ENCODE measurements at regions not wholly inside any gene's neighbourhood (a gene's known extent, or its start where the extent isn't known, plus 50 kb on each side); places are given as distances from the start of the nearest gene placed in this dataset.
"Not testable (repeated sequence)": the region's sequence is repeated elsewhere in the genome, so short reads cannot be mapped to it uniquely, and the experiment has no call there.

DNA sequence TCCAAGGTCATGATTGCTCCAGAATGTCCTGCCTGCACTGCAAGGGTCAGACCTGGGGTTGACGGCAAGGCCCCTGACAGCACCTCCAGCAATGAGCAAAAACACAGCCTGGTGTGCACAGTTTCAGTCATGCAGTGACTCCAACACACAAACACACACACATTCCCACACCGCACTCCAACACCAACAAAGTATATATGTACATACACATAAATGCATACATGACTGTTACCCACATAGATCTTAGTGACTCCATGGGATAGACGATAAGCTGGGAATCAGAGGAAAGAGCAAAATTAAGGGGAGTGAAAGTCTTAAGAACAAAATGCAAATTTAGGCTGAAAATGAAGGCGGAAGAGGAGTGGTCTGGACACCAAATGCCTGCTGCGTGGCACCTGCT lies 112.7 kb upstream of the TEKT4 start:
- Histone ChIP-seq H3K9me3 (no peaks in the 10 kb centered on the region), H3K36me3 (no peaks in the 10 kb centered on the region), H3K27ac (no peak overlapping the region), H3K4me1 (no peaks in the 10 kb centered on the region), H3K27me3 (replicated peaks in 1 of 7) (no peaks in the 10 kb centered on the region), H3K4me3 (no peak overlapping the region)
- no peak for TF ChIP-seq POLR2AphosphoS5 (IDR thresholded peaks at IDR 0.05)
- TF ChIP-seq POLR2A (IDR thresholded peaks at IDR 0.05), result no peak
- TF ChIP-seq, protein P1, sequence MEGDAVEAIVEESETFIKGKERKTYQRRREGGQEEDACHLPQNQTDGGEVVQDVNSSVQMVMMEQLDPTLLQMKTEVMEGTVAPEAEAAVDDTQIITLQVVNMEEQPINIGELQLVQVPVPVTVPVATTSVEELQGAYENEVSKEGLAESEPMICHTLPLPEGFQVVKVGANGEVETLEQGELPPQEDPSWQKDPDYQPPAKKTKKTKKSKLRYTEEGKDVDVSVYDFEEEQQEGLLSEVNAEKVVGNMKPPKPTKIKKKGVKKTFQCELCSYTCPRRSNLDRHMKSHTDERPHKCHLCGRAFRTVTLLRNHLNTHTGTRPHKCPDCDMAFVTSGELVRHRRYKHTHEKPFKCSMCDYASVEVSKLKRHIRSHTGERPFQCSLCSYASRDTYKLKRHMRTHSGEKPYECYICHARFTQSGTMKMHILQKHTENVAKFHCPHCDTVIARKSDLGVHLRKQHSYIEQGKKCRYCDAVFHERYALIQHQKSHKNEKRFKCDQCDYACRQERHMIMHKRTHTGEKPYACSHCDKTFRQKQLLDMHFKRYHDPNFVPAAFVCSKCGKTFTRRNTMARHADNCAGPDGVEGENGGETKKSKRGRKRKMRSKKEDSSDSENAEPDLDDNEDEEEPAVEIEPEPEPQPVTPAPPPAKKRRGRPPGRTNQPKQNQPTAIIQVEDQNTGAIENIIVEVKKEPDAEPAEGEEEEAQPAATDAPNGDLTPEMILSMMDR (IDR thresholded peaks at IDR 0.05 in 8 of 11, conservative IDR thresholded peaks at IDR 0.05 in 3 of 11), result no peak
- intact Hi-C loops (cut with DNase I; ENCODE audit: low total_unique reads), result no loop called here
- WGBS, 5 donors, result 88 to 94% (median 91%) methylated on average over 4 to 5 of the region's 5 CpGs
- DNase-seq, result no peak

GRCh38 chr2:94759211-94759610 lies 112.0 kb upstream of the TEKT4 start:
- Histone ChIP-seq H3K27me3 (replicated peaks in 1 of 7) (no peaks in the 10 kb centered on the region), H3K9me3 (no peaks in the 10 kb centered on the region), H3K4me1 (no peaks in the 10 kb centered on the region), H3K4me3 (no peak overlapping the region), H3K36me3 (no peaks in the 10 kb centered on the region), H3K27ac (no peak overlapping the region)
- no peak for TF ChIP-seq POLR2A (IDR thresholded peaks at IDR 0.05)
- TF ChIP-seq, protein P1 (IDR thresholded peaks at IDR 0.05 in 8 of 11, conservative IDR thresholded peaks at IDR 0.05 in 3 of 11), result no peak
- intact Hi-C loops (cut with DNase I; ENCODE audit: low total_unique reads), result no loop called here
- DNase-seq, result no peak
- 27 to 58% (median 32%) methylated on average over 4 to 7 of the region's 7 CpGs for WGBS, 5 donors

GRCh38 chr2:94762600-94762999 lies 108.6 kb upstream of the TEKT4 start:
- no peak for DNase-seq
- intact Hi-C loops (cut with DNase I; ENCODE audit: low total_unique reads), result no loop called here

DNA sequence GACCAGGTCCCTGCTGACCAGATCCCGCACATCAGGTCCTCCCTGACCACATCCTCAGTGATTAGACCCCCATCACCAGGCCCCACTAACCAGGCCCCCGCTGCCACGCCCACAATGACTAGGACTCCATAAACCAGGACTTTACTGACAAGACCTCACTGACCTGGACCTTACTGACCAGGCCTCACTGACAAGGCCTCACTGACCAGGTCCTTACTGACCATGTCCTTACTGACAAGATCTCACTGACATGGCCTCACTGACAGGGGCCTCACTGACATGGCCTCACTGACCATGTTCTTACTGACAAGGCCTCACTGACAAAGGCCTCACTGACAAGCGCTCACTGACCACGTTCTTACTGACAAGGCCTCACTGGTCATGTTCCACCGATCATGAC lies 107.9 kb upstream of the TEKT4 start:
- Histone ChIP-seq H3K4me3 (no peak overlapping the region), H3K9me3 (no peaks in the 10 kb centered on the region), H3K27me3 (replicated peaks in 1 of 7) (no peaks in the 10 kb centered on the region), H3K4me1 (no peaks in the 10 kb centered on the region), H3K36me3 (no peaks in the 10 kb centered on the region), H3K27ac (no peak overlapping the region)
- TF ChIP-seq, protein P1 (IDR thresholded peaks at IDR 0.05 in 8 of 11, conservative IDR thresholded peaks at IDR 0.05 in 3 of 11), result no peak
- TF ChIP-seq POLR2A (IDR thresholded peaks at IDR 0.05) (no peak), POLR2AphosphoS5 (IDR thresholded peaks at IDR 0.05) (no peak)
- intact Hi-C loops (cut with DNase I; ENCODE audit: low total_unique reads), result no loop called here
- DNase-seq, result no peak
- 85 to 91% (median 90%) methylated on average over 6 of the region's 6 CpGs for WGBS, 5 donors

More at GRCh38 chr2:94762600-94762999, 108.6 kb upstream of the TEKT4 start:
- WGBS, 5 donors, result 56 to 74% (median 71%) methylated on average over 5 of the region's 5 CpGs
- Histone ChIP-seq H3K27me3 (replicated peaks in 1 of 7) (no peaks in the 10 kb centered on the region), H3K36me3 (no peaks in the 10 kb centered on the region), H3K4me1 (no peaks in the 10 kb centered on the region), H3K27ac (no peak overlapping the region), H3K4me3 (no peak overlapping the region), H3K9me3 (no peaks in the 10 kb centered on the region)
- TF ChIP-seq POLR2AphosphoS5 (IDR thresholded peaks at IDR 0.05), result no peak
- no peak for TF ChIP-seq POLR2A (IDR thresholded peaks at IDR 0.05)
- TF ChIP-seq, protein P1 (IDR thresholded peaks at IDR 0.05 in 8 of 11, conservative IDR thresholded peaks at IDR 0.05 in 3 of 11), result no peak

DNA sequence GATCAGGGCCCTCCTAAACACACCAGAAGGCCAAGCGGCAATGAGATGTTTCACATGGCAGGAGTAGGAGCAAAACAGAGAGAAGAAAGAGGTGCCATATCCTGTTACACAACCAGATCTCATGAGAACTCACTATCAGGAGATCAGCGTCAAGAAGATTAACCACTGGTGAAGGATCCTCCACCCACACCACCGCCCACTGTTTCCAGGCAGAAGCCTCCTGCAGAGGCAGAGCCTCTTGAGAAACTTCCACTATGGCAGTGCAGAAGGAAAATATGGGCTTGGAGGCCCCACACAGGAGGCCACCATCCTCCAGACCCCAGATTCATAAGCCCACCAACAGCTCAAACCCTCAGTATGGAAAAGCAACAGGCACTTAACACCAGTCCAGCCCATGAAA lies 106.9 kb upstream of the TEKT4 start:
- H3K27ac ChIP-seq; H3K4me1 ChIP-seq; H3K9me3 ChIP-seq; intact Hi-C loops (cut with DNase I; ENCODE audit: low total_unique reads); H3K36me3 ChIP-seq; DNase-seq; H3K4me3 ChIP-seq; H3K27me3 ChIP-seq (replicated peaks in 1 of 7): not testable (repeated sequence)
- 72 to 88% (median 85%) methylated on average over 3 of the region's 3 CpGs for WGBS, 5 donors
